H1 (cell line): ENCODE measurements at regions not wholly inside any gene's neighbourhood (a gene's known extent, or its start where the extent isn't known, plus 50 kb on each side); places are given as distances from the start of the nearest gene placed in this dataset.

Source experiments
- CTCF ChIA-PET: fragments of 300-600 bp; sonication (Branson Sonifier 250); formaldehyde crosslinking; loops from one replicate; lab custom pipeline; 2021; ENCODE audit not compliant: partially characterized antibody; lab: Charles Lee
- POLR2A ChIA-PET: fragments of 300-600 bp; sonication (Branson Sonifier 250); formaldehyde crosslinking; loops from one replicate; lab custom pipeline; 2021; ENCODE audit warnings: inconsistent platforms; ENCODE audit not compliant: partially characterized antibody; lab: Charles Lee
- DNase-seq, 2 experiments: peaks; one replicate each; pipeline versions ENCODE4 v3.0.0 to v3.0.0-alpha.2; 2010 to 2022; ENCODE audit warnings: low spot score in 2 of 2, low read depth in 1 of 2, mixed read lengths in 1 of 2
- FAIRE-seq: peaks from 2 replicates; lab custom pipeline; 2011; peaks lifted over from hg19 to GRCh38; lab: Jason Lieb, UNC
- H2AFZ ChIP-seq: 2 replicates; pipeline ENCODE4 v1.8.1; 2012; ENCODE audit warnings: low read length, inconsistent platforms
- H2AK5ac ChIP-seq: 2 replicates; pipeline ENCODE4 v1.6.1; 2013; ENCODE audit warnings: low read depth, low read length
- H2BK120ac ChIP-seq: replicated peaks from 2 replicates; pipeline ENCODE3; 2013; ENCODE audit warnings: low read depth, low read length, inconsistent platforms
- H2BK12ac ChIP-seq: 2 replicates; pipeline ENCODE4 v1.6.1; 2013; ENCODE audit warnings: low read depth, low read length
- H2BK15ac ChIP-seq: 2 replicates; pipeline ENCODE4 v1.6.1; 2013; ENCODE audit warnings: low read length
- H2BK20ac ChIP-seq: 2 replicates; pipeline ENCODE4 v1.6.1; 2013; ENCODE audit warnings: low read length
- H2BK5ac ChIP-seq: 2 replicates; pipeline ENCODE4 v1.6.1; 2013; ENCODE audit warnings: low read depth, low read length
- H3K14ac ChIP-seq: 2 replicates; pipeline ENCODE4 v1.6.1; 2013; ENCODE audit warnings: inconsistent platforms; ENCODE audit not compliant: insufficient read length
- H3K18ac ChIP-seq: 2 replicates; pipeline ENCODE4 v1.6.1; 2013; ENCODE audit warnings: low read length; ENCODE audit errors: extremely low read depth
- H3K23ac ChIP-seq: 2 replicates; pipeline ENCODE4 v1.6.1; 2013; ENCODE audit warnings: inconsistent platforms; ENCODE audit not compliant: insufficient read length
- H3K23me2 ChIP-seq: 2 replicates; pipeline ENCODE4 v1.6.1; 2013; ENCODE audit warnings: low read depth, low read length
- H3K27ac ChIP-seq: 2 replicates; pipeline ENCODE4 v1.6.1; 2011; ENCODE audit warnings: low read depth, low read length, inconsistent platforms
- H3K27me3 ChIP-seq, 4 experiments: replicated peaks in 1 of 4; 1 replicate in 1 of 4; 2 replicates in 3 of 4; pipeline versions ENCODE4 v1.6.1 to v1.8.1; 2011 to 2013; ENCODE audit warnings: low read length in 3 of 4, mild to moderate bottlenecking in 3 of 4, inconsistent platforms in 2 of 4, mixed read lengths in 2 of 4, moderate library complexity in 1 of 4; ENCODE audit not compliant: control insufficient read depth in 3 of 4, insufficient read depth in 3 of 4; ENCODE audit errors: extremely low read depth in 1 of 4
- H3K36me3 ChIP-seq, 4 experiments: 2 replicates each; pipeline versions ENCODE4 v1.6.1 to v1.8.1; 2011 to 2013; ENCODE audit warnings: mild to moderate bottlenecking in 4 of 4, low read length in 3 of 4, moderate library complexity in 2 of 4, control low read depth in 1 of 4, inconsistent platforms in 1 of 4; ENCODE audit not compliant: insufficient read depth in 4 of 4, control insufficient read depth in 2 of 4
- H3K4ac ChIP-seq: replicated peaks from 2 replicates; pipeline ENCODE3; 2013; ENCODE audit warnings: low read length, low read depth, mixed read lengths, inconsistent platforms; ENCODE audit not compliant: insufficient read length
- H3K4me1 ChIP-seq, 4 experiments: replicated peaks in 1 of 4; 1 replicate in 1 of 4; 2 replicates in 3 of 4; pipeline versions ENCODE4 v1.6.1 to v1.8.1; 2011 to 2013; ENCODE audit warnings: low read length in 3 of 4, inconsistent platforms in 2 of 4, mixed read lengths in 1 of 4; ENCODE audit not compliant: insufficient read depth in 4 of 4, control insufficient read depth in 3 of 4
- H3K4me2 ChIP-seq, 2 experiments: 2 replicates each; pipeline versions ENCODE4 v1.6.1 to v1.8.1; 2011 to 2013; ENCODE audit warnings: low read depth in 2 of 2, low read length in 2 of 2, control low read depth in 1 of 2, inconsistent platforms in 1 of 2, mild to moderate bottlenecking in 1 of 2; ENCODE audit not compliant: insufficient read depth in 1 of 2
- H3K4me3 ChIP-seq, 4 experiments: fragments of 200-600, 300-600 bp in 1 of 4; sonication (generic), shearing (Covaris generic), sonication (Bioruptor Twin) in 1 of 4; 2 replicates each; pipeline versions ENCODE4 v1.5.1 to v1.8.1; 2011 to 2016; ENCODE audit warnings: low read length in 4 of 4, low read depth in 3 of 4, control low read depth in 2 of 4, inconsistent platforms in 2 of 4, mild to moderate bottlenecking in 2 of 4, mixed read lengths in 1 of 4, moderate library complexity in 1 of 4; ENCODE audit not compliant: insufficient read depth in 2 of 4; ENCODE audit errors: extremely low read depth in 1 of 4
- H3K56ac ChIP-seq: replicated peaks from 2 replicates; pipeline ENCODE3; 2013; ENCODE audit warnings: low read depth, mild to moderate bottlenecking, mixed read lengths, low read length, inconsistent platforms; ENCODE audit not compliant: insufficient read length
- H3K79me1 ChIP-seq: 2 replicates; pipeline ENCODE4 v1.6.1; 2013; ENCODE audit warnings: low read depth, low read length, control low read depth
- H3K79me2 ChIP-seq, 2 experiments: 2 replicates each; pipeline versions ENCODE4 v1.6.1 to v1.8.1; 2012 to 2013; ENCODE audit warnings: low read length in 2 of 2, mild to moderate bottlenecking in 2 of 2, inconsistent platforms in 1 of 2; ENCODE audit not compliant: insufficient read depth in 2 of 2, control insufficient read depth in 1 of 2
- H3K9ac ChIP-seq, 4 experiments: replicated peaks in 1 of 4; 1 replicate in 1 of 4; 2 replicates in 3 of 4; pipeline versions ENCODE4 v1.6.1 to v1.8.1; 2011 to 2013; ENCODE audit warnings: low read depth in 3 of 4, low read length in 3 of 4, control low read depth in 2 of 4, mild to moderate bottlenecking in 2 of 4, moderate library complexity in 2 of 4, inconsistent platforms in 1 of 4; ENCODE audit errors: extremely low read depth in 1 of 4
- H3K9me3 ChIP-seq, 2 experiments: 2 replicates each; pipeline versions ENCODE4 v1.6.1 to v1.8.1; 2012 to 2013; ENCODE audit warnings: mild to moderate bottlenecking in 2 of 2, moderate library complexity in 2 of 2, control low read depth in 1 of 2, inconsistent platforms in 1 of 2, low read depth in 1 of 2, low read length in 1 of 2, mixed read lengths in 1 of 2; ENCODE audit not compliant: insufficient read depth in 2 of 2
- H4K20me1 ChIP-seq, 2 experiments: replicated peaks in 1 of 2; 2 replicates each; pipeline versions ENCODE3 to v1.8.1; 2011 to 2013; ENCODE audit warnings: inconsistent platforms in 2 of 2, low read length in 2 of 2, mild to moderate bottlenecking in 1 of 2; ENCODE audit not compliant: insufficient read depth in 2 of 2, control insufficient read depth in 1 of 2
- H4K5ac ChIP-seq: 2 replicates; pipeline ENCODE4 v1.6.1; 2013; ENCODE audit warnings: low read length, low read depth, mixed read lengths, inconsistent platforms; ENCODE audit not compliant: insufficient read length
- H4K8ac ChIP-seq: 2 replicates; pipeline ENCODE4 v1.8.0; 2013; ENCODE audit warnings: mild to moderate bottlenecking, moderate library complexity, low read length, inconsistent platforms; ENCODE audit not compliant: insufficient read depth; ENCODE audit errors: extremely low read depth
- H4K91ac ChIP-seq: replicated peaks from 2 replicates; pipeline ENCODE3; 2013; ENCODE audit warnings: low read length, mixed read lengths, inconsistent platforms; ENCODE audit not compliant: insufficient read length
- BACH1 ChIP-seq: IDR thresholded peaks from 2 replicates; pipeline ENCODE4 v1.6.1; 2012; ENCODE audit warnings: low read length, improper control_type of control experiment
- HDAC2 ChIP-seq, 2 experiments: fragments of 300-600 bp in 1 of 2; sonication (generic) in 1 of 2; IDR thresholded peaks; 2 replicates each; pipeline ENCODE4 v1.6.1; 2011 to 2012; ENCODE audit warnings: low read depth in 2 of 2, low read length in 2 of 2, mild to moderate bottlenecking in 2 of 2, moderate library complexity in 2 of 2, borderline replicate concordance in 1 of 2, inconsistent platforms in 1 of 2
- HDAC6 ChIP-seq: IDR thresholded peaks from one replicate; pipeline ENCODE4 v1.7.1; 2012; ENCODE audit warnings: low read depth, mild to moderate bottlenecking, inconsistent platforms, low read length, moderate library complexity
- KDM5A ChIP-seq: fragments of 200-600 bp; IDR thresholded peaks from 2 replicates; pipeline ENCODE4 v1.7.1; 2012; ENCODE audit warnings: mild to moderate bottlenecking, low read length, inconsistent platforms, mixed read lengths
- POLR2AphosphoS5 ChIP-seq: IDR thresholded peaks from 2 replicates; pipeline ENCODE4 v1.6.1; 2011; ENCODE audit warnings: low read depth, low read length
- RBBP5 ChIP-seq: IDR thresholded peaks from 2 replicates; pipeline ENCODE4 v1.7.1; 2012; ENCODE audit warnings: low read depth, mild to moderate bottlenecking, inconsistent platforms, low read length, moderate library complexity, borderline replicate concordance
- RNF2 ChIP-seq: fragments of 200-900, 300-1000 bp; sonication (generic); IDR thresholded peaks from 2 replicates; pipeline ENCODE4 v1.7.1; 2016; ENCODE audit warnings: borderline replicate concordance, low read depth, mild to moderate bottlenecking, antibody characterized with exemption, low read length; ENCODE audit not compliant: poor library complexity, severe bottlenecking; ENCODE audit errors: missing control alignments
- SAP30 ChIP-seq: fragments of 300-600 bp; sonication (generic); IDR thresholded peaks from 2 replicates; pipeline ENCODE4 v1.7.1; 2012; ENCODE audit warnings: low read length, moderate library complexity, mild to moderate bottlenecking, inconsistent platforms; ENCODE audit not compliant: insufficient read depth, insufficient replicate concordance
- SIN3A ChIP-seq, 2 experiments: IDR thresholded peaks in 1 of 2; conservative IDR thresholded peaks in 1 of 2; 2 replicates each; pipeline ENCODE4 v1.6.1; 2011 to 2012; ENCODE audit warnings: low read length in 2 of 2, improper control_type of control experiment in 1 of 2, low read depth in 1 of 2, mild to moderate bottlenecking in 1 of 2
- SIX5 ChIP-seq: IDR thresholded peaks from 2 replicates; pipeline ENCODE4 v1.6.1; 2011; ENCODE audit warnings: mild to moderate bottlenecking, low read depth, low read length
- SUZ12 ChIP-seq: fragments of 200-600 bp; sonication (generic); IDR thresholded peaks from 2 replicates; pipeline ENCODE4 v1.6.1; 2012; ENCODE audit warnings: mild to moderate bottlenecking, inconsistent platforms, low read length, moderate library complexity, mixed read lengths
- TAF1 ChIP-seq: IDR thresholded peaks from 2 replicates; pipeline ENCODE4 v1.6.1; 2011; ENCODE audit warnings: mild to moderate bottlenecking, low read depth, low read length
- YY1 ChIP-seq: IDR thresholded peaks from 2 replicates; pipeline ENCODE4 v1.6.1; 2011; ENCODE audit warnings: low read depth, mild to moderate bottlenecking, low read length
- ZNF274 ChIP-seq: IDR thresholded peaks from 2 replicates; pipeline ENCODE4 v1.7.0; 2012; ENCODE audit warnings: low read length, borderline replicate concordance; ENCODE audit errors: extremely low read depth
- WGBS, 2 experiments: shearing (Covaris generic) in 1 of 2; methylation state at CpG; one replicate each; pipeline versions ENCODE4 v1.1.6 to v1.1.7; 2013 to 2015; ENCODE audit warnings: low lambda C conversion rate in 2 of 2, mixed read lengths in 2 of 2, inconsistent platforms in 1 of 2, low coverage in 1 of 2, missing lambda C conversion rate in 1 of 2; ENCODE audit not compliant: insufficient replicate concordance in 2 of 2, insufficient coverage in 1 of 2, insufficient read length in 1 of 2; ENCODE audit errors: extremely low coverage in 1 of 2, missing lambda C conversion rate in 1 of 2; 5-methylcytosine and 5-hydroxymethylcytosine counted together

DNA sequence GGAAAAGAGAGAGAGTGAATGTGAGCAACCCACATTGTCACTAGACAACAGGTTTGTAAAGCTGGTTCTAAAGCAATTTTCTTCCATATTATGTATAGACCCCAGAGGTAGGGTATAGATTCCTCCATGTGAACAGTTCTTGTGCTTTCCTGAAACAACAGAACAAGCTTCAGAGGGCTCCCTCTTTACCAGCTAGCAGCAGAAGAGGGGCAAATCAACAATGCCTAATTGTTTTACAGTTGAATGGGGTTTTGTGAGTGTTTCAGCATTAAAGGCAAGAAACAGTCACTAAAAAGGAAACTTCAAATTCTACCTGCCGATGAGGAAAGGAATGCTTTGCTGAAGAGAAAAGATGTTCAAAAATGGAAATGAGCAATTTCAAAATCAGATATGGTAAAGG, 341.2 kb upstream of the KITLG start:
- Histone ChIP-seq H3K4me1 (peaks cover 3 to 5% (median 3%) of the 10 kb centered on the region in 4 experiments; a peak in 4 of 7 replicates), H4K8ac (no peak overlapping the region), H3K36me3 (no peaks in the 10 kb centered on the region), H3K27me3 (peaks cover 0 to 1% (median 0%) of the 10 kb centered on the region in 4 experiments; a peak in 1 of 7 replicates), H4K20me1 (no peaks in the 10 kb centered on the region), H3K4me3 (no peak overlapping the region), H4K91ac (no peak overlapping the region), H2AFZ (no peak overlapping the region), H2BK12ac (no peak overlapping the region), H2BK15ac (no peak overlapping the region), H2BK120ac (no peak overlapping the region), H3K79me1 (no peaks in the 10 kb centered on the region), H3K18ac (no peak overlapping the region), H2BK20ac (no peak overlapping the region), H2BK5ac (no peak overlapping the region), H2AK5ac (no peak overlapping the region), H3K23ac (no peak overlapping the region), H3K14ac (no peak overlapping the region), H3K4me2 (no peak overlapping the region), H3K27ac (no peak overlapping the region), H3K9me3 (0 out of 4 replicates have a peak, but pooled peaks cover 0 to 2% of the 10 kb centered on the region in 2 experiments), H3K56ac (no peak overlapping the region), H3K23me2 (no peaks in the 10 kb centered on the region), H3K79me2 (no peaks in the 10 kb centered on the region), H3K9ac (no peak overlapping the region), H4K5ac (no peak overlapping the region), H3K4ac (no peak overlapping the region)
- FAIRE-seq (peak; percentile 28), DNase-seq (no peak)
- ChIA-PET CTCF (interaction anchor here (1.0 kb wide), 1 partner anchor 25 kb away, joined by 3 read pairs; no protein-coding TSS in a partner anchor), POLR2A (no interaction called here)
- WGBS, 2 experiments, result 71% methylated on average over 1 of the region's 1 CpG; no CpG with 5 or more reads in 1 of the 2 experiments
- TF ChIP-seq POLR2AphosphoS5 (no peak), SIN3A (conservative IDR thresholded peaks at IDR 0.05 in 1 of 2, IDR thresholded peaks at IDR 0.05 in 1 of 2; ENCODE audit: low read depth in 1 of 2, low read length in 2 of 2) (no peak), YY1 (no peak), SIX5 (no peak), SUZ12 (no peak), RBBP5 (no peak), BACH1 (no peak), KDM5A (no peak), RNF2 (no peak), SAP30 (no peak), TAF1 (no peak), ZNF274 (no peak), HDAC6 (no peak), HDAC2 (IDR thresholded peaks at IDR 0.05; ENCODE audit: borderline replicate concordance in 1 of 2, low read depth in 2 of 2, low read length in 2 of 2) (no peak)
